ENCODE measurements at regions not wholly inside any gene's neighbourhood (a gene's known extent, or its start where the extent isn't known, plus 50 kb on each side); places are given as distances from the start of the nearest gene placed in this dataset.

DNA sequence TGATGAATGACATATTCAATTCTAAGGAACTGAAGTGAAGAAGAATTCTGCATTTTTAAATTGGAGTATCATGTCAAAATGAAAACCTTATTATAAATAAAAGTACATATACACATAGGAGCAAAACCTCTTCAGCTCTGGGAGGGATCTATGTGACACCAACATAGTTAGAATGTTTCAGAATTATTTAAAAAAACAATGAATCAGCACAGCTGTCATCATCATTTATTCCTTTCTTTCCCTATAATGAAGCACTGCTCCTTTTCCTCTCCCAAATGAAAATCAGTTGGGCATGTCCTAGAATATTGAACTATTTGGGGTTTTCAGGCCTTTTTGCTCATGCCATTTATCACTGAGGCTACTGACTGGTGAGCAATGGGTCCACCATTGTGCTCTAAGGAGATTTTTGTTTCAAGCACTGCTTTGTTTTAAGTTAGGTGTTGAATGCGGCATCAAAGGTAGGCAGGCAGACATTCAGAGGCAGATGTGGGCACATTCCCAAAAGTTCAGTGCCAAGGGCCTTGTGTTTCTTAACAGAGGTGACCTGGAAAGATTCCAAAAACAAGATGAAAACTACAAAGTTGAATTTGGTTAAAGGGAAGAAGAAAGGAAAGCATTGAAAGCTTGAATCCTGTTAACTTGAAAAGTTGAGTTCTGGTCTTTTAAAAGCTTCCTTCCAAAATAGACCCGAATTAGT is 126.4 kb upstream of the ADAMTSL1 start:
- no peak for TF ChIP-seq POLR2AphosphoS5 (IDR thresholded peaks at IDR 0.05; ENCODE audit: insufficient read depth, low read depth, low read length)
- TF ChIP-seq JUN (IDR thresholded peaks at IDR 0.05; ENCODE audit: borderline replicate concordance, insufficient read depth, insufficient read length, low read depth): no peak
- TF ChIP-seq, protein P1, sequence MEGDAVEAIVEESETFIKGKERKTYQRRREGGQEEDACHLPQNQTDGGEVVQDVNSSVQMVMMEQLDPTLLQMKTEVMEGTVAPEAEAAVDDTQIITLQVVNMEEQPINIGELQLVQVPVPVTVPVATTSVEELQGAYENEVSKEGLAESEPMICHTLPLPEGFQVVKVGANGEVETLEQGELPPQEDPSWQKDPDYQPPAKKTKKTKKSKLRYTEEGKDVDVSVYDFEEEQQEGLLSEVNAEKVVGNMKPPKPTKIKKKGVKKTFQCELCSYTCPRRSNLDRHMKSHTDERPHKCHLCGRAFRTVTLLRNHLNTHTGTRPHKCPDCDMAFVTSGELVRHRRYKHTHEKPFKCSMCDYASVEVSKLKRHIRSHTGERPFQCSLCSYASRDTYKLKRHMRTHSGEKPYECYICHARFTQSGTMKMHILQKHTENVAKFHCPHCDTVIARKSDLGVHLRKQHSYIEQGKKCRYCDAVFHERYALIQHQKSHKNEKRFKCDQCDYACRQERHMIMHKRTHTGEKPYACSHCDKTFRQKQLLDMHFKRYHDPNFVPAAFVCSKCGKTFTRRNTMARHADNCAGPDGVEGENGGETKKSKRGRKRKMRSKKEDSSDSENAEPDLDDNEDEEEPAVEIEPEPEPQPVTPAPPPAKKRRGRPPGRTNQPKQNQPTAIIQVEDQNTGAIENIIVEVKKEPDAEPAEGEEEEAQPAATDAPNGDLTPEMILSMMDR (IDR thresholded peaks at IDR 0.05; ENCODE audit: extremely low read depth in 1 of 2, insufficient read depth in 1 of 2, low read depth in 1 of 2, low read length in 2 of 2): no peak
- TF ChIP-seq, protein P2, sequence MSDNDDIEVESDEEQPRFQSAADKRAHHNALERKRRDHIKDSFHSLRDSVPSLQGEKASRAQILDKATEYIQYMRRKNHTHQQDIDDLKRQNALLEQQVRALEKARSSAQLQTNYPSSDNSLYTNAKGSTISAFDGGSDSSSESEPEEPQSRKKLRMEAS (IDR thresholded peaks at IDR 0.05; ENCODE audit: insufficient read depth, insufficient read length): no peak
- TF ChIP-seq POLR2A (IDR thresholded peaks at IDR 0.05; ENCODE audit: low read depth, low read length): no peak
- TF ChIP-seq EZH2 (IDR thresholded peaks at IDR 0.05; ENCODE audit: borderline replicate concordance, low read depth, low read length, severe bottlenecking): no peak
- no peak for TF ChIP-seq MYC (IDR thresholded peaks at IDR 0.05; ENCODE audit: low read depth, low read length)
- TF ChIP-seq FOS (IDR thresholded peaks at IDR 0.05; ENCODE audit: borderline replicate concordance, insufficient read depth, low read length): no peak
- TF ChIP-seq GATA2 (IDR thresholded peaks at IDR 0.05; ENCODE audit: insufficient read depth, insufficient read length, low read depth, low read length): no peak
